Panc1 (cell line): ENCODE measurements at regions not wholly inside any gene's neighbourhood (a gene's known extent, or its start where the extent isn't known, plus 50 kb on each side); places are given as distances from the start of the nearest gene placed in this dataset.

Source experiments
- ATAC-seq: fragments of 200-7000 bp; cut with Tn5 transposase; 2 replicates; pipeline ENCODE4 v1.9.1; 2020; ENCODE audit warnings: mild to moderate bottlenecking, moderate library complexity
- BruUV-seq: library from RNA; stranded (reverse); fragments of 400-500 nt; replicated peaks from 2 replicates; lab custom pipeline; 2021; lab: Mats Ljungman, UMichigan
- CTCF ChIA-PET: fragments of 300-600 bp; sonication (Branson Sonifier 250); formaldehyde crosslinking; loops from one replicate; lab custom pipeline; 2022; ENCODE audit warnings: antibody characterized with exemption; lab: Charles Lee
- POLR2A ChIA-PET: fragments of 300-600 bp; sonication (Branson Sonifier 250); formaldehyde crosslinking; loops from one replicate; lab custom pipeline; 2022; ENCODE audit warnings: antibody characterized with exemption; lab: Charles Lee
- DNase-seq: peaks from one replicate; pipeline ENCODE4 v3.0.0-alpha.2; 2010; ENCODE audit warnings: low read depth, low spot score
- H3K27ac ChIP-seq: 2 replicates; pipeline ENCODE4 v1.5.1; 2011; ENCODE audit warnings: mild to moderate bottlenecking, low read length, inconsistent platforms
- H3K27me3 ChIP-seq: fragments of 200-500 bp; sonication (Bioruptor generic); 2 replicates; pipeline ENCODE4 v1.6.0; 2014; ENCODE audit warnings: low read length, inconsistent platforms; ENCODE audit not compliant: control insufficient read depth, insufficient read depth
- H3K36me3 ChIP-seq: fragments of 200-500 bp; sonication (Bioruptor generic); 2 replicates; pipeline ENCODE4 v1.5.1; 2014; ENCODE audit warnings: inconsistent platforms, mild to moderate bottlenecking, low read length, moderate library complexity; ENCODE audit not compliant: control insufficient read depth, insufficient read depth
- H3K4me1 ChIP-seq: 2 replicates; pipeline ENCODE4 v1.5.1; 2011; ENCODE audit warnings: inconsistent platforms, mild to moderate bottlenecking, low read length, moderate library complexity; ENCODE audit not compliant: control insufficient read depth, insufficient read depth
- H3K4me3 ChIP-seq, 2 experiments: 2 replicates each; pipeline ENCODE4 v1.5.1; 2011 to 2012; ENCODE audit warnings: low read depth in 2 of 2, low read length in 2 of 2, mild to moderate bottlenecking in 2 of 2, inconsistent platforms in 1 of 2, moderate library complexity in 1 of 2
- H3K9me3 ChIP-seq: fragments of 200-500 bp; sonication (Bioruptor generic); 2 replicates; pipeline ENCODE4 v1.5.1; 2014; ENCODE audit warnings: low read depth, mild to moderate bottlenecking, inconsistent platforms, low read length, moderate library complexity; ENCODE audit not compliant: control insufficient read depth, insufficient read depth
- CTCF ChIP-seq: fragments of 450-650 bp; IDR thresholded peaks from 2 replicates; pipeline ENCODE4 v1.5.1; 2017; ENCODE audit warnings: mild to moderate bottlenecking
- POLR2AphosphoS5 ChIP-seq: IDR thresholded peaks from 2 replicates; pipeline ENCODE4 v1.6.1; 2012; ENCODE audit warnings: mild to moderate bottlenecking, low read depth, low read length, moderate library complexity
- REST ChIP-seq, 2 experiments: IDR thresholded peaks; 2 replicates each; pipeline ENCODE4 v1.6.1; 2011 to 2012; ENCODE audit warnings: low read depth in 2 of 2, control low read depth in 1 of 2, low read length in 1 of 2, mild to moderate bottlenecking in 1 of 2, moderate library complexity in 1 of 2; ENCODE audit not compliant: insufficient read depth in 1 of 2
- SIN3A ChIP-seq: IDR thresholded peaks from 2 replicates; pipeline ENCODE4 v1.6.1; 2012; ENCODE audit warnings: low read depth, mild to moderate bottlenecking, low read length, moderate library complexity, borderline replicate concordance; ENCODE audit not compliant: insufficient read depth
- TCF7L2 ChIP-seq: IDR thresholded peaks from 2 replicates; pipeline ENCODE4 v1.6.1; 2011; ENCODE audit warnings: mild to moderate bottlenecking, low read depth, low read length, inconsistent platforms
- in situ Hi-C: cut with HindIII; loops from 2 replicates; pipeline ENCODE4 v1.10.0; 2016; ENCODE audit warnings: low sequenced_read_pairs, low pct_unique_long_range_greater_than_20kb
- intact Hi-C: fragments of 100-400 bp; cut with micrococcal nuclease; formaldehyde crosslinking; loops from one replicate; pipeline ENCODE4 v1.10.0; 2022; ENCODE audit not compliant: unreplicated experiment

GRCh38 chr5:31047621-31048020, 145.9 kb upstream of the CDH6 start:
- in situ Hi-C loops, result no loop called here
- CTCF ChIA-PET, result interaction anchor here (0.7 kb wide), 1 partner anchor 140 kb away, joined by 3 read pairs; no protein-coding TSS in a partner anchor

GRCh38 chr5:31047007-31047406, 146.5 kb upstream of the CDH6 start:
- no peaks in the 10 kb centered on the region for H3K9me3 ChIP-seq
- H3K27ac ChIP-seq, result no peak overlapping the region
- H3K36me3 ChIP-seq, result no peaks in the 10 kb centered on the region
- POLR2A ChIA-PET, result interaction anchor here (0.5 kb wide), 1 partner anchor 98 kb away, joined by 4 read pairs; no protein-coding TSS in a partner anchor
- DNase-seq (no peak), ATAC-seq (no peak)
- in situ Hi-C loops (no loop called here), intact Hi-C loops (no loop called here)
- CTCF ChIA-PET, result interaction anchor here (0.7 kb wide), 1 partner anchor 140 kb away, joined by 3 read pairs; no protein-coding TSS in a partner anchor
- no peak overlapping the region for H3K4me3 ChIP-seq
- H3K27me3 ChIP-seq, result no peaks in the 10 kb centered on the region
- BruUV-seq, result no TSS peak
- H3K4me1 ChIP-seq, result no peaks in the 10 kb centered on the region
- TF ChIP-seq SIN3A (no peak), TCF7L2 (no peak), REST (IDR thresholded peaks at IDR 0.05; ENCODE audit: insufficient read depth in 1 of 2, low read depth in 2 of 2, low read length in 1 of 2) (no peak), POLR2AphosphoS5 (no peak), CTCF (no peak)

More at GRCh38 chr5:31047621-31048020, 145.9 kb upstream of the CDH6 start:
- H3K27ac ChIP-seq, result no peak overlapping the region
- H3K9me3 ChIP-seq, result no peaks in the 10 kb centered on the region
- TF ChIP-seq TCF7L2 (no peak), SIN3A (no peak), CTCF (no peak)
- no peaks in the 10 kb centered on the region for H3K27me3 ChIP-seq
- DNase-seq, result no peak
- no peak for ATAC-seq
- no peaks in the 10 kb centered on the region for H3K4me1 ChIP-seq
- intact Hi-C loops, result no loop called here
- H3K36me3 ChIP-seq, result no peaks in the 10 kb centered on the region
- BruUV-seq, result no TSS peak
- no peak overlapping the region for H3K4me3 ChIP-seq
- POLR2A ChIA-PET, result interaction anchor here (0.5 kb wide), 1 partner anchor 98 kb away, joined by 4 read pairs; no protein-coding TSS in a partner anchor
